ENCODE measurements at regions not wholly inside any gene's neighbourhood (a gene's known extent, or its start where the extent isn't known, plus 50 kb on each side); places are given as distances from the start of the nearest gene placed in this dataset.

DNA sequence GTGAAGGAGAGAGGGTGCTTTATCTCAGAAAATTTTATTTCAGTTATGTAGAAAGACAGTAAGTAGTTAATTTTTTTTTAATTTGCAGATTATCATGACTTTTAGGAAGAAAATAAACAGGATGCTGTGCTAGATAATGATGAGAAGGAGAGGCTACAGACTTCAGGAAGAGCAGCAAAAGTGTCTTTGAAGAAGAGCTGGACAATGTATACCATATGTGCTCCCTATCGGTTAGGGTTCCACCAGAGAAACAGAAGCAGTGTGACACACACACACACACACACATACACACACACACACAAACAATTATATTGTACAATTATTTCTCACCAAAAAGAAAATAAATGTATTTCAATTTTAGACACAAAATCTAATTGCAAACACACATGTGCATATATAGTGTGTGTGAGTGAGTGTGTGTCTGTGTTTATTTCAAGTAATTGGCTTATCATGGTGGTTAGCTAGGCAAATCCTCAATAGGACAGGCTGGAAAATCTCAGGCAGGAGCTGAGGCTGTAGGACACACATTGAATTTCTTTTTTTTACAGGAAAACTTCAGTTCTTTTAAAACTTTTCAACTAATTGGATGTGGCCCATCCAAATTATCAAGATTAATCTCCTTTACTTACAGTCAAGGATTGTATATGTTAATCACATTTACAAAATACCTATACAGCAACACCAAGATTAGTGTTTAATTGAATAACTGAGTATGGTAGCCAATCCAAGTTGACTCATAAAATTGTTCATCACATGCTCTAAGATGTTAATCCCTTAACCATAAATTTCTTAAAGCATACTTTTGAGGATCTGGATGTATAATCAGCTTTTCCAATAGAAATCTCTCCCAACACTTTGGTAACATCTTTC, 235.8 kb upstream of the DCN start:
- no peak for DNase-seq

DNA sequence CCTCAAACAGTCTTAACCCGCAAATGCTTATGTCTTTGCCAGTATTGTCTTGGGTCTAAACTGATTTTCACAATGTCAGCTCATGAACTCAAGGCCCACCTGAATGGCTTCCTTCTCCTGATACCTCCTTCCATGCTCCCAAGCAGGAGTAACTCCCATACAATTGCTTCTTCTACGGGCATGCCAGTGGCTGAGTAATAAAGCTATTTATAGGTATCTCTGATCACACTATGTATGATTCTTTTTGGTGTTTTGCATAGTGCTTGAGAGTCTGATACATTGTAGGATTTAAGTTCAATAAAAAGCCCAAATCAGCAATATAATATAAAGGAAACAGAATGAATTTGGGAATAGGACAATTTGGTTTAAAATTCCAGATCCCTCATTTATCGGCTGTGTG, 235.0 kb upstream of the DCN start:
- no peak for DNase-seq

DNA sequence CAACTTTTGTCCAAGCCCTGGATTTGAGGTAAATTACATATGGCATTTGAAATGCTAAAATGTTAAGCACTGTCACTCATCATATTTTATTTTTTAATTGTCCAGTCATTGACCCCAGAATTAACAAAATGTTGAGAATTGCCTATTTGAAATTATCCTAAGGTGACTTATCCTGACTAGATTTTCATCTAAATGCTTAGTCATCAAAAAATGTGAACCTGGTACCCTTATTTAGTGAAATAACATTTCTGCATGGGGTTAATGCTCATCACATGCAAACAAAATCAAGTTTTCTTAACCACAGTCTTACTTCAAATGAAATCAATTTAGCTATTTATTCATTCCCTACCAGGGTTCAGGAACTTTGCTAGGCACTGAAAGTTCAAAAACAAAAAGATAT, 232.0 kb upstream of the DCN start:
- DNase-seq: no peak

DNA sequence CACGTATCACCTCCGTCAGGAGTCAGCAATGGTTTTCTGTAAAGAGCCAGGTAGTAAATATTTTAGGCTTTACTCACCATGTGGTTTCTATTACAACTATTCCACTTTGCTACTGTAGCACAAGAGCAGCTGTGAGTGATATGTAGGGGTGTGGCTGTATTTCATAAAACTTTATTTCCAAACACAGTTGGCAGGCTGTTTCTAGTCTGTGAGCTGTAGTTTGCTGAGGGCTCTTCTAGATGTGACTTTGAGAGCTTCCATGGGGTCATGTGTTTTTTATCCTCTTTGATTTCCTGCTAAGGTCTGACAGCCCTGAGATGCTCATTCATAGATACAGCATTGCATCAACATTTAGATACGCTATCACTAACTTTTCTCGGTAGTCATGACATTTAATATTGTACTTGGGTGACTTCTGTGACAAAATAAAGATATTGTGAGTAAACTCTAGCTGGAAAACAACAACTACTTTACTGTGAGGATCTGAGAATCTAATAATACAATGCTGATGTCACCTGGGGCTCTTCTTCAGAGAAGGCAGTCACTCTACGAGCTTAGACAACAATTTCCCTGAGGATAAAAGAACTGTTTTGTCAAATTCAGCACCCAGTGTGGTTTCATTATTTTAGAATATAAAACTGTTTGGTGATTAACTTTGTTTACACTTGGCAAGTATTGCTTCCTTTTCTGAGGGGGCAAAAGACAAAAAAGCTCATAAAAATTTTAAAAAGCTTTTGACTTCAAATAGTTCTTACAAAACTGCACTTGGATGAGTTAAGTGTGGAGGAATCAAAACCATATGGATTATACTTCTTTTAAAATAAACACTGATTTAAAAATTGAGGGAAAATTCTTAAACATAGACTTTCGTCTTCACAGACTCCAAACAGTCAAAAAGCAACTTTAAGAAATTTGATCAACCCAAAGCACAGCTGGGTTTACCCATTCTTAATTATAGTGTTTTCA, 231.2 kb upstream of the DCN start:
- no peak for DNase-seq

DNA sequence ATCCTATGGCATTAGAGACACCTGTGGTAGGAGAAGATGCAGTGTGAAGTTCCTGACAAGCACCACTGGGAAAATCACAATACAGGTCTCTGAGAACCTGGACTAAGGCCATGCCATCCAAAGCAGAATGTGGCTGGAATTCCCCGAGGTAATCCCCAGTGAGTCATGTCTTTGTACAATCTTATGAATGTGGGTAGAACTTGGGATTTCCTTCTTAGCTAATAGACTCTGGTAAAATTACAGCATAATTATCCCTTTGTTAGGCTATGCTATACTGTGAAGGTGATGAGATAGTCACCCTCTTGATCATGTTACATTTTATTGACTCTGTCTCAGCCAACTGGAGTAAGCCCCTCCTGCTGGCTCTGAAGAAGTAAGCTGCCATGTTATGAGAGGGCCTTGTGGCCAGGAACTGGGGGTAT, 224.3 kb upstream of the DCN start:
- DNase-seq: no peak

DNA sequence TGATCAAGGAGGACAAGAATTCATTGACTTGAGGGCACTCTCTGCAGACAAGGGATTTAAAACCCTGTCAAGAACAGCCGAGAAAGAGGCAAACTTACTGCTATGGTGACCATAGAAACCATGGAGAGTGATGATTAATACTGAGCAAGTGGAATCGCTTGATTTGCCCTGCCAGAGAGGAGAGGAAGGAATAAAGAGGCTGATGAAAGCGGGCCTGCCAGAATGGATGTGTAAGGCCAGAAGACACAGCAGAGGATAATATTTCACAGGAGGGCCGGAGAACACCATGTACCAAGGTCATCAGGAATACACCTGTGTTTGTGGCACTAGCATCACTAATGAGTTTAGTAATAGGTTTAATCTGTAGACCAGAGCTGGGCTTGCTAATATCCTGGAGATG, 221.8 kb upstream of the DCN start:
- DNase-seq: no peak

DNA sequence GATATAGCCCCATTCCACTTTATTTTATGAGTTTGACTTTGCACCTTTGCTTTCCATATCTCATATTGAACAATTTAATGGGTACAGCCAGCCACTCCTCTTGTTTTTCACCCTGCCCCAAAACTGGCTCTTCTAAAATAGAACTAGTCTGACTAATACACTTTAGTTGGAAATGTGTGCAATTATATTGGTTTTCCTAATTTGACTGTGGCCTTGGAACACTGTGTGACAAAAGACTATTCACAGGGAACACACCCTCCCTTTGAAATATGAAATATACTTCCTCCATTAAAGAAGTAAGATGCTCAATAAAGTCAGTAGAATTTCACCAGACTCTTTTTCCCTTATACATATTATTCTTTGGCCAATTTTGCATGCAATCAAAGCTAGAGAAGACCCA, 218.6 kb upstream of the DCN start:
- no peak for DNase-seq

DNA sequence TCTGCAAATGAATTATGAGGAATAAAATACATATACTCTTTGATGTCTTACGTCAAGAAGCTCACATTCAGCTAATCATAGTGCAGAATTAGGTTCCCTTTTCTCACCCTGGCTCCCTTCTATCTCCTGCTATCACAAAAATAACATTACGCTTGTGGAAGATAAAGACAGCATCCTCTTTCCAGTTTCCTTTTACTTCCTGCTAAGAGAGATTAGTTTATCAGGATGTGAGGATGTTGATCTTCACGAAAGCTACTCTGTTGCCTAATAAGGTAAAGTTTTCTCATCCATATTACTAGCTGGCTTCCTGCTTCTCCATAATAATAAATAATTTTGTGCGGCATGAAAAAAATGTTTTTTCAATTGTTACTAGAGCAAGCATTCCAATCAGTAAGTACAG, 217.7 kb upstream of the DCN start:
- no peak for DNase-seq

DNA sequence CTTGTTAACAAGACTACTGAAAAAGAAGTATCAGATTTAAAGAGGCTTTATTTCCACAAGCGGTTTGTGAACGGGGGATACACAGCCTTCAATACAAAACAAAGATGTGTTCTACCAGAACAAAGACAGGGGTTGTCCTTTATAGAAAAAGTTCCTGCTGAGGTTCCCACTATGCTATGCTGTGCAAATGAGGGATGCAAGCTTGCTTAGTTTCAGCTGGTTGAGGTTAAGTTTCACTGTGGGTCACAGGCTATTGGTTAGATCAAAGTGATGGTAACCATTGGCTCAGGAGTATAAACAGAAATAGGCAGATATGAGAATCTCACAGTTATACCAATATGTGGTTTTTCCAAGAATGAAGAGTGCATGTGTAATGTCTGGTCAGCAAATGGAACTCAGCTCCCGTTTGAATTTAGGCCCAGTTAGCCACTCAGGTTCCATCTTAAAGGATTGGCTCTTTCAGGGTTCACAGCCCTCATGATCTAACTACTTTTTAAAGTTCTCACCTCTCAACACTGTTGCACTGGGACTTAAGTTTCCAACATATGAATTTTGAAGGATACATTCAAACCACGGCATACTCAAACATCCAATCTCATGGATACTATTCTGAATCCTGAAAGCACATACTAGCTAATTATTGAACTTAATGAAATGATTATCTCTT, 215.4 kb upstream of the DCN start:
- DNase-seq: no peak

DNA sequence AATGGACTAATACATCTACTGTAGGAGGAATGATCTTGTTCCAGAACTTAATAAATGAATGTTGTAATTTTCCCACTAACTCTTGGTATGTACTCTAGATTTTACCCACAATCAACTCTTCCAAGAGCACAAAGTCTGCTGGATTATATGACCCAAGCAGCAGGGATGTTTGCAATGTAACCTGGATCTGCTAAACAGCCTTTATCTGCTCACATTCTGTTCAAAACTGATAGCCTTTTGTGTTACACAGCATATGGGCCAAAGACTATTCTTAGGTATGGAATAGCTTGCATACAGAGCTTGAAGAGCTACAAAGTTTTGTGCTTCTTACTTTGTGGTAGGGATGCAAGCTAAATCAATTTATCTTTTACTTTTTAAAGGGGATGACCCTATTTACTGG, 213.7 kb upstream of the DCN start:
- no peak for DNase-seq

DNA sequence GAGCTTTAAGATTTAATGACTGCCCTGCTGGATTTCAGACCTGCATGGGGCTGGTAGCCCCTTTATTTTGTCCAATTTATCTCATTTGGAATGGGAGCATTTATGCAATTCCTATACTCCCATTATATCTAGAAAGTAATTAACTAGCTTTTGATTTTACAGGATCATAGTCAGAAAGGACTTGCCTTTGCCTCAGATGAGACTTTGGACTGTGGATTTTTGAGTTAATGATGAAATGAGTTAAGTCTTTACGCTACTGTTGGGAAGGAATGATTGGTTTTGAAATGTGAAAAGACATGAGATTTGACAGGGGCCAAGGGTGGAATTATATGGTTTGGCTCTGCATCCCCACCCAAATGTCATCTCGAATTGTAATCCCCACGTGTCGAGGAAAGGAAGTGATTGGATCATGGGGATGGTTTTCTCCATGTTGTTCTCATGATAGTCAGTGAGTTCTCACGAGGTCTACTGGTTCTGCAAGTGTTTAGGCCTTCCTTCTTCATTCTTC, 213.1 kb upstream of the DCN start:
- DNase-seq: no peak

DNA sequence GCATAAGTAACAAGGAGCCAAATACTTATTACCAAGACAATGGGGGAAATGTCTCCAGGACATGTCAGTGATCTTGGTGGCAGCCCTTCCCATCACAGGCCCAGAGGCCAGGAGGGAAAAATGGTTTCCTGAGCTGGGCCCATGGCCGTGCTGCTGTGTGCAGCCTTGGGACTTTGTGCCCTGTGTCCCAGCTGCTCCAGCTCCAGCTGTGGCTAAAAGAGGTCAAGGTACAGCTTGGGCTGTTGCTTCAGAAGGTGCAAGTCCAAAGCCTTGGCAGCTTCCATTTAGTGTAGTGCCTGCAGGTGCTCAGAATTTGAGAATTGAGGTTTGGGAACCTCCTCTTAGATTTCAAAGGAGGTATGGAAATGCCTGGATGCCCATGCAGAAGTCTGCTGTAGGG, 212.3 kb upstream of the DCN start:
- no peak for DNase-seq

DNA sequence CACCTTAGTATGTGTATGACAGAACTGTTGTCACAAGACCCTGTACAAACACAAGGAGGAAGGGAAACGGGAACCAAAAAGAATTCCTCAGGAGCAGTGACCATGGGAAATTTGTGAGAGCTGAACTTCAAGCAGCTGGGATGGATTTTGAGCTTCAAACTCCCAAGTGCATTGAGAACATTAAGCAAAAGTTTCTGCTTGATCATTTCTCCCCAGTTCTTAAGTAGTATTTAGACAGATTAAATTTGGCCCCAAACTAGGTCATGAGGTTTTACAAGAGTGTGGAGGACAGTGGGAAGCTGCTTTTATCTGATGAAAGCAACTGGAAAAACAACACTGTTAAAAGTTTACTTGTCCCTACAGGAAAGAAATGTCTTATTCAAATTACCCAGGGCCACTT, 206.0 kb upstream of the DCN start:
- DNase-seq: no peak

DNA sequence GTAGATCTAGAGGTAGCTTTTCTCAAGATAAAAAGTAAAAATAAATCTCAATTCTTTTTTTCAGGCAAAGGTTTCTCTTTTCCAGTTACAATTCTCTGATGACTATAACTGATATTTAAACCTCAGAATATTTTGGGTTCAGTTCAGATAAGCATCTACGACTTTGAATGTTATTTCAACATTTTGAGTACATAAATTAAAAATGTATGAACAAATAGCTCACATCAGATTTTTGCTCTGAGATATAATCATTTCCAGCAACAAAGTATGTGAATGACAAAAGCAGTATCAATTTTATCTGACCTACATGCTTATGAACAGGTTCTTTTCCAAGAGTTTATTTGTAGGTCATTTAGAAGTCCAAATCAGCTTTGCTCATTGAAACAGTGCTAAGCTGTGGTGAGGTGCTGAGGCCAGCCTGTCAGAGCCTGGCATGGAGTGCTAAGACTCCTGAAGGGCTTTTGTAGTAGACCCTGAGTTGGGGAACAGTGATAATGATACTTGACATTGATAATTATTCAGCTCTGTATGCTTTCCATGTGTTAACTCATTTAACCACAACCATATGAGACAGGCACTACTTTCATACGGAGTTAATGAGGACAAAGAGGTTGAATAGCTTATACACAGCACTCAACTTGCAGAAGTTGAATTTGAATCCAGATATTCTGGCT, 205.0 kb upstream of the DCN start:
- DNase-seq: no peak

DNA sequence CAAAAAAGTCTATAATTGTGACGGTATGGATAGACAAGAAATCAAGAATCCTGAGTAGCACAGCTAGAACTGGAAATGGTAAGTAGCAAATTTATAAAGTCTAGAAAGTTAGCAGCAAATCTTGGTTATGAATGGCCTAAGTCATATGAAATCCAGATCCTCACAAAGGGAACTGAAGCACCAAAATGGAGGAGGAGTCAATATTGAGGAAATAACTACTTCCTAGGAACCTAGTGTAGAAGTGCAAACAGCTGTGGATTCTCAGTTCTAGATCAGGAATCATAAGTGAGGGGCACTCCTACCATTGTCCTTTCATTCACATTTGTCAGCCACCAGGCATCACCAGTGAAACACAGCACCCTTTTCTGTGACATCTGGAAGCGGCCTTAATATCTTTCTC, 202.2 kb upstream of the DCN start:
- no peak for DNase-seq

DNA sequence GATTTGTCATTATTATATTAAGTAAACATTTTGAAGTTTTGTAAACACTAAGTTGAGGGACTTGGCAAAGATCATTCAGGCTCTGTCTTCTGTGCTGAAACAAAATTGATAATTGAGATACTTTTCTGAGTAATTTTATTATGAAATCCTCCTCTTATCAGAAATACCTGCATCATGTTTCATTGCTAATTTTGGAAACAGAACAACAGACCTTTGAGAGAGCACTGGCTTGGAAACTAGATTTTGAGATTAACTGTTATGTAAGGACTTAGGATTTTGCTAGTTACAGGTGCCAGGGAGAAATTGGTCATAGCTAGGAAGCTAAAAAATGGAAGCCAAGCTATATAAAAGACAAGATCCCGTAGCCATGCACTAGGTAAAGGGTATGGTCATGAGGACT, 201.7 kb upstream of the DCN start:
- no peak for DNase-seq

DNA sequence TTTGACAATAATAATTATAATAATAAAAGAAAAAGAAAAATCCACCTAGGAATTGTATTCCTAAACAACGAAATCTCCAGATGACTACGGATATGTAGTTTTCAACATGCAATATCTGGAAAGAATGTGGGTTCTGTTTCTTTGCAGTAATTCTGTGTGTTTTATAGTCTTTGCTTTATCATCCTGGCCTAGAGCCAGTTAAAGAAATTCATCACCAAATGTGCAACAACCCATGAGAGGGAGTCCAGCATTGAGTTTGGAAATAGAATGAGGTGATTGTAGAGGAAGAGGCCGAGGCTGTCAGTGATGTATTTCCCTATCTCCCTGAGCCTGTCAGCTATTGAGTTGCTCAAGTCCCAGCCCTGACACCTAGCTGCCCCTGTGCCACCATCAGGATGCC, 200.5 kb upstream of the DCN start:
- no peak for DNase-seq

DNA sequence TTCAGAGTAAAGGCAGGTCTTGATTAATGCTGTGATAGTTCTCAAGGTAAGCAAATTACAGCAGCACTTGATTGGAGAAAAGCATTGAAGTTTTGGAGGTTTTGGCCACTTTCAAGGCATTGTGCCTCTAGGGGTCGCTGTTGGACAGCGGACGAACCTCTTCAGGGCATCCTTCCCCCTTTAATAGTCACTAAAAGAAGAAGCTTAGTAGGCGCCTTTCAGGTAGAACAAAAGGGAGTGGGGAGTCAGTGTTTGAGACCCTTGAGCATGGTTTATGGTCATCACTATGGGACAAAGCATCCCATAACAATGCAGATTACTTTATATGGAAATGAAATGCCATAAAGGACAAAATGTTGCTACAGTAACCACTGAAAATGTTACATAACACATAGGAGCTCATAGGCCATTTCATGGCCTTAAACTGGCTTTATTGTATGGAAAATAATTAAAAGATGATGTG, 199.5 kb upstream of the DCN start:
- peak; percentile 86 to 88 for DNase-seq

DNA sequence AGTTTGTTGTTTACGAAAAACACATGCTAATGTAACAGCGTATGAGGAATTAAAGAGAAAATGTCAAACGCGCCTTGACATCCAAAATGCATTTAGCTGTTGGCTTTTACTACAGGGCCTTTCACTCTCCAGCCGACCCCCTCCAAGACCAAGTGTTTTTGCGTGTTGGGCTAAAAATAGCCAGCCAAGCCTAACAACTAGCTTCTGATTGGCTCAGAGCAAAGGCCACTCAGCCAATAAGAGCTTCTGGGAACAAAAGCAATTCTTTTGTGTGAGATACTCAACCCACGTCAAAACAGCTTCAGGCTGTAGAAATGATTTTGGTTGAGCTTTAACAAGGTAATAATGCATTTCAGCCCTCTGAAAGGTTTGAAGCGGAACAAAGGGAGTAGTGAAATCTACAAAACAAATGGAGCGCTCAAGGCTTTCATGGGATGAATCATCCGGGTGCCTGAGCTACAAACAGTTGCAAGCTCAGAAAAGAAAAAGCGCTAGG, 198.7 kb upstream of the DCN start:
- DNase-seq: no peak

DNA sequence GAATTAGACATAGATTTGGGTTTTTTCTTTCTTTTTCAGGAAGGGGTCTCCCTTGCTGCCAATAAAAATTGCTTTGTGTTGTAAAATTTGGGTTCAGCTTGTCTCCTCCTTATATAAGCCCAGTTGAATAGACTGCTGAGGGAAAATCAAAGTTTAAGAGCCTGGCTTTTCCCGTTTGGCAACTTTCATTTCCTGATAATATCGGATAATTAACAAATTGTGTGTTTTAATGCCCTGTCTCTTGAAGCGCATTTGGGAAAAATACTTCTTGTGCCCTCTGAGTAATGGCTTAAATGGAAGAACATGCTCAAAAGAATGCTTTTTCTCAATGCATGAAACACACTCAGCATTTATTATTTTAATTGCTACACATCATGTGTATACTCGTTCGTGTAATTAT, 198.0 kb upstream of the DCN start:
- DNase-seq: no peak

DNA sequence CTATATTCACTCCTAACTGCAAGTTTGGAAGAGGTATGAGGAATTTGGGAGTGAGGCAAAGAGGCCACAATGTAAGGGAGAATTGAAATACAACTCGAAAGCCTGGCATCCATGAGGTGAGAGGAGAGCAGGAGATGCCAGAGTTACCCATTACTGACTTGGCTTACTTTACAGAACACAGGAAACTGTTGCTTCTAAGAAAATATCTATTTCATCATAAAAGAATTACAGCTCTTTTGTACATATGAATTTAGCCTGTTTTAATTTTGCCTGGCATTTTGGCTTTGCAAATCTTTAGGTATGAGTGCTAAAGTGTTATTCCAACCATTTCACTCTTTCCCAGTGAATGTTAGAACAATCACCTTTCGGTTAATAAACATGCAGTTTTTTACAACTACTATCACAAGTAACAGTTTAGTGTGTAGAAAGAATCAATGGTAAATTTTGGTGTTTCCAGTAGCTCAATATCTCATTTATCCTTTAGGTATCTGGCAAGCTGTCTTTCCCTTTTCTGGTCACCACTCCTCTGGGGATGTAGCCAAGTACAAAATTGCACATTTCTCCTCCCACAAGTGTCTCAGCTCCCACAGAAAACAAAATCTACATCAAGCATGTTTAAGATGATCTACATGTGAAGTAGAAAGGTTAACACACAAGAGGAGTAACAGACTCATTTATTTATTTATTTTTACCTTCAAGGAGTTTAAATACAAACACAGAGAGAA, 196.6 kb upstream of the DCN start:
- no peak for DNase-seq

DNA sequence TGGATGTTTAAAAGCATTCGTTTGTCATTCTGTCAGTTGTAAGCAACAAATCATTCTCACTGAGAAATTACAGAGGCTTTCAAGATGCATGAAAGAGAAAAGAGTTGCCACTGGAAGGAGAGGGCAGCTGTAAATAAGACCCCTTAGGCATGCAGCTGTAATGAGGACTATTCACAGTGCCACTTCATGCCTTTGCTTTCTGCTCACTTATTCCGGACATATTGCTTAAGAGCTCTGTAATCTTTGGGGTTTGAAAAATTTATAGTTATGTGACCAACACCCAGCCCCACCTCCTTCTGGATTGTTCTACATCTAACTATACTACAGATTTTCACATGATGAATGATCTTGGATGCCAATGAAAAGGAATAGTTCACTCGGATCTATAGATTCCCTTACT, 194.8 kb upstream of the DCN start:
- DNase-seq: no peak
